Smooth muscle cell (in vitro differentiated cells): ENCODE measurements at regions not wholly inside any gene's neighbourhood (a gene's known extent, or its start where the extent isn't known, plus 50 kb on each side); places are given as distances from the start of the nearest gene placed in this dataset.

Source experiments
- DNase-seq: peaks from one replicate; lab custom pipeline; 2025; ENCODE audit not compliant: unreplicated experiment; lab: John Stamatoyannopoulos, UW
- H2AFZ ChIP-seq: fragments of 200-600 bp; sonication (generic); 2 replicates; pipeline ENCODE4 v1.6.0; 2016; ENCODE audit warnings: antibody characterized with exemption, low read depth, mild to moderate bottlenecking
- H3F3A ChIP-seq: fragments of 200-600 bp; sonication (generic); 2 replicates; pipeline ENCODE4 v1.6.0; 2017; ENCODE audit warnings: antibody characterized with exemption, low read depth
- H3K27ac ChIP-seq: fragments of 200-600 bp; sonication (generic); 2 replicates; pipeline ENCODE4 v1.5.1; 2016; ENCODE audit warnings: low read depth, mild to moderate bottlenecking
- H3K27me3 ChIP-seq: fragments of 200-600 bp; sonication (generic); 2 replicates; pipeline ENCODE4 v1.6.1; 2016; ENCODE audit warnings: low read depth, mild to moderate bottlenecking
- H3K36me3 ChIP-seq: fragments of 200-600 bp; sonication (generic); 2 replicates; pipeline ENCODE4 v1.5.1; 2016; ENCODE audit warnings: low read depth
- H3K4me1 ChIP-seq: fragments of 200-600 bp; sonication (generic); 2 replicates; pipeline ENCODE4 v1.5.1; 2016; ENCODE audit warnings: low read depth
- H3K4me2 ChIP-seq: fragments of 200-600 bp; sonication (generic); 2 replicates; pipeline ENCODE4 v1.6.0; 2016; ENCODE audit warnings: mild to moderate bottlenecking
- H3K4me3 ChIP-seq: fragments of 200-600 bp; sonication (generic); 2 replicates; pipeline ENCODE4 v1.5.1; 2016; ENCODE audit warnings: mild to moderate bottlenecking
- H3K79me2 ChIP-seq: fragments of 200-600 bp; sonication (generic); 2 replicates; pipeline ENCODE4 v1.6.0; 2016; ENCODE audit warnings: low read depth, mild to moderate bottlenecking
- H3K9ac ChIP-seq: fragments of 200-600 bp; sonication (generic); 2 replicates; pipeline ENCODE4 v1.6.0; 2016; ENCODE audit warnings: low read depth
- H3K9me3 ChIP-seq: fragments of 200-600 bp; sonication (generic); replicated peaks from 2 replicates; pipeline ENCODE4 v1.5.1; 2016; ENCODE audit warnings: low read depth
- H4K20me1 ChIP-seq: fragments of 200-600 bp; sonication (generic); 2 replicates; pipeline ENCODE4 v1.6.0; 2016; ENCODE audit warnings: low read depth
- CTCF ChIP-seq: fragments of 200-600 bp; sonication (generic); IDR thresholded peaks from 2 replicates; pipeline ENCODE4 v1.5.1; 2017; ENCODE audit warnings: borderline replicate concordance, mild to moderate bottlenecking, antibody characterized with exemption; ENCODE audit not compliant: insufficient read depth, poor library complexity, severe bottlenecking
- WGBS: methylation state at CpG from one replicate; pipeline ENCODE4 v1.1.7; 2016; ENCODE audit warnings: low lambda C conversion rate; 5-methylcytosine and 5-hydroxymethylcytosine counted together

GRCh38 chr15:29990954-29991353, 91.8 kb upstream of the GOLGA8J start:
- H3K36me3 ChIP-seq, result no peaks in the 10 kb centered on the region
- no peak overlapping the region for H3K27ac ChIP-seq
- H3K9ac ChIP-seq, result no peak overlapping the region
- peaks cover 7% of the 10 kb centered on the region for H3K27me3 ChIP-seq
- 90% methylated on average over 4 of the region's 4 CpGs for WGBS
- H3K79me2 ChIP-seq, result no peaks in the 10 kb centered on the region
- no peaks in the 10 kb centered on the region for H3F3A ChIP-seq
- no peaks in the 10 kb centered on the region for H3K4me1 ChIP-seq
- no peak for DNase-seq
- no peak overlapping the region for H3K4me3 ChIP-seq
- H2AFZ ChIP-seq, result no peak overlapping the region
- no peak overlapping the region for H3K4me2 ChIP-seq
- no peaks in the 10 kb centered on the region for H4K20me1 ChIP-seq
- no peak for TF ChIP-seq CTCF
- H3K9me3 ChIP-seq, result no peaks in the 10 kb centered on the region

DNA sequence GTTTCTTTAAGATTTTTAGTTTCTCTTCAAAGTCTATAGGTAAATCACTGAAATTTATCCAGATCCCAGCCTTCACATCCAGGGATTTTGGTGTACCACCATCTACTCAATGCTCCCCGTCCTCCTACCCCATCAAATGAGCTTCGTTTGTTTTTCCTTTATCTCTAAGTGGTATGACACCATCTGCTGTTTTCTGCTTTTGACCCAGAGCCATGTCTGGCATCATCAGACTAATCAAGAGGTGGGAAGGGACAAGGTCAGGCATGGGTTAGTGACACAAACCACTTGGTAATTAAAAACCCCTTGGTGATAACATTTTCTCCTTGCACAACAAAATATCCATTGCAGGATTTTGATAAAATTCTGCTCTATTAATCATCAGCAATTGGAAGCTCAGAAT, 92.7 kb upstream of the GOLGA8J start:
- Histone ChIP-seq H3K4me1 (peaks cover 1% of the 10 kb centered on the region), H3K36me3 (no peaks in the 10 kb centered on the region), H3K27ac (no peak overlapping the region), H3F3A (no peaks in the 10 kb centered on the region), H3K9me3 (no peaks in the 10 kb centered on the region), H3K9ac (no peak overlapping the region), H3K27me3 (peaks cover 9% of the 10 kb centered on the region), H3K4me2 (no peak overlapping the region), H2AFZ (no peak overlapping the region), H3K79me2 (no peaks in the 10 kb centered on the region), H3K4me3 (no peak overlapping the region), H4K20me1 (no peaks in the 10 kb centered on the region)
- WGBS, result 65% methylated on average over 2 of the region's 2 CpGs
- no peak for DNase-seq
- no peak for TF ChIP-seq CTCF

DNA sequence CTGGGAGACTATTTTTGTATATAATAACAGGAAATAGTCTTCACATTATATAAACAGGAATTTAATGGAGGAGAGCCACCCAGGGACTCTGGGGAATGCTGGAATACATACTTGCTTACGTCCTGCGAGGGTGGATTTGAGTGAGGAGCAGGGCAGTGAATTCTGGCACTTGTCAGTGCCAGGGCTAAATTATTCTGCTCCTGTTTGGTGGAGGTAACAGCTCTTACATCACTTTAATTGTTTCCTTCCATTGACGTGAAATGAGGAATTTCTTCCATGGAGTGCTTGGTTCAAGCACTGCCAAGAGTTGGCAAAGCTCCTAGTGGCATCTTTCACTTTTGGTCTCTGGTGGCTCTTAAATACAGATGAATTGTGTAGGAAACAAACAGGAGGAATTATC, 94.1 kb upstream of the GOLGA8J start:
- Histone ChIP-seq H3K79me2 (no peaks in the 10 kb centered on the region), H2AFZ (no peak overlapping the region), H3K4me2 (no peak overlapping the region), H4K20me1 (no peaks in the 10 kb centered on the region), H3K9ac (no peak overlapping the region), H3K27me3 (peaks cover 20% of the 10 kb centered on the region), H3K4me1 (peaks cover 3% of the 10 kb centered on the region), H3F3A (no peaks in the 10 kb centered on the region), H3K27ac (no peak overlapping the region), H3K9me3 (no peaks in the 10 kb centered on the region), H3K36me3 (no peaks in the 10 kb centered on the region), H3K4me3 (no peak overlapping the region)
- no peak for TF ChIP-seq CTCF
- WGBS, result 86% methylated on average over 3 of the region's 3 CpGs
- DNase-seq, result no peak

DNA sequence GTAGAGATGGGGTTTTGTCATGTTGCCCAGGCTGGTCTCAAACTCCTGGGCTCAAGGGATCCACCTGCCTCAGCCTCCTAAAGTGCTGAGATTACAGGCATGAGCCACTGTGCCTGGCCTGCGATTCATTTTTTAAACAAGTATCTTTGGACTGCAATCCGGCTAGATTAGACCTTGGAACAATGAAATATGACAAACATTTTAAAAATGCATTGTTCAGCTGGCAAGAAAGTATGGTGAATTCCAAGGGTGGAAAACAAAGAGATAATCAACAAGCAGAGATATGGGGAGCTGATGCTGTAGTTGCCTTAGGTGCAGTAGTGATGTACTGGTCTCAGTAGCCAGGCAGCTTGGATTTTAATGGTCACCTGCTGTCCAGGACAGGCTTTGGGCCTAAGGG, 95.8 kb upstream of the GOLGA8J start:
- Histone ChIP-seq H3F3A (no peaks in the 10 kb centered on the region), H3K4me2 (no peak overlapping the region), H3K27me3 (peaks cover 20% of the 10 kb centered on the region), H3K36me3 (no peaks in the 10 kb centered on the region), H2AFZ (no peak overlapping the region), H3K27ac (no peak overlapping the region), H4K20me1 (no peaks in the 10 kb centered on the region), H3K9ac (no peak overlapping the region), H3K9me3 (no peaks in the 10 kb centered on the region), H3K4me3 (no peak overlapping the region), H3K4me1 (peaks cover 3% of the 10 kb centered on the region), H3K79me2 (no peaks in the 10 kb centered on the region)
- no peak for DNase-seq
- WGBS, result 91% methylated on average over 2 of the region's 2 CpGs
- no peak for TF ChIP-seq CTCF
